GM12892 (cell line): ENCODE measurements at regions not wholly inside any gene's neighbourhood (a gene's known extent, or its start where the extent isn't known, plus 50 kb on each side); places are given as distances from the start of the nearest gene placed in this dataset.

ENCODE experiments used
- POLR2A ChIP-seq: IDR thresholded peaks from 2 replicates; pipeline ENCODE4 v1.6.1; 2011; ENCODE audit warnings: low read depth, low read length, control low read depth
- POLR2AphosphoS5 ChIP-seq: IDR thresholded peaks from 2 replicates; pipeline ENCODE4 v1.6.1; 2011; ENCODE audit warnings: low read depth, low read length, control low read depth
- TAF1 ChIP-seq: IDR thresholded peaks from 2 replicates; pipeline ENCODE4 v1.6.1; 2011; ENCODE audit warnings: low read depth, mild to moderate bottlenecking, control low read depth, low read length, borderline replicate concordance

DNA sequence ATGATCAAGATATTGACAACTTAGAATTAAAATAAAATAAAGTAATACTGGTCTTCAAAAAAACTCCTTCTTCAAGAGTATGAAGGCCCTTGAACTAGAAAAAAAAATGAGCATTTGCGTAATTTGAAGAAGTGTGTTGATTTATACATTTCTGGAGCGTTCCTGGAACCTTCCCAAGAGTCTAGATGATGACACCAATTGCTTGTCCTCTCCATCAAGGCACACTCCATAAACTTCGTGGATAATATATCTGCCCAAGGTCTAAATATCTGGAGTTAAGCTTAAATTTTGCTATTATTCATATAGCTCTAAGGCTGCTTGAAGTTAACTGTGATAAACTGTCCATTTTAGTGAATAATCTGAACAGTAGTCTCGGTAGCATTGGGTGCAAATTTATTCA lies 361.3 kb upstream of the CNTN5 start:
- TF ChIP-seq POLR2A = no peak
- no peak for TF ChIP-seq POLR2AphosphoS5
- TF ChIP-seq TAF1 = no peak
